Stimulated activated memory B cell treated with anti-CD40 and anti-IgM and Interleukin-4, amounts not matched to agents 10 μg/mL and 1 μg/mL and 100 μg/mL, for 72 hours (primary cell): ENCODE measurements at regions not wholly inside any gene's neighbourhood (a gene's known extent, or its start where the extent isn't known, plus 50 kb on each side); places are given as distances from the start of the nearest gene placed in this dataset.
"Not testable (repeated sequence)": the region's sequence is repeated elsewhere in the genome, so short reads cannot be mapped to it uniquely, and the experiment has no call there.

ENCODE experiments used
- ATAC-seq: fragments of 150-1000 bp; cut with Tn5 transposase; 2 replicates; pipeline ENCODE4 v1.10.0; 2021
- H3K27ac Mint-ChIP-seq: one replicate; pipeline ENCODE4 v1.8.0; 2022; ENCODE audit warnings: mild to moderate bottlenecking, mixed read lengths
- H3K27me3 Mint-ChIP-seq: one replicate; pipeline ENCODE4 v1.8.0; 2022; ENCODE audit warnings: mixed read lengths
- H3K36me3 Mint-ChIP-seq: one replicate; pipeline ENCODE4 v1.8.0; 2022; ENCODE audit warnings: mixed read lengths
- H3K4me1 Mint-ChIP-seq: one replicate; pipeline ENCODE4 v1.8.0; 2022; ENCODE audit warnings: mixed read lengths
- H3K4me3 Mint-ChIP-seq: one replicate; pipeline ENCODE4 v1.8.0; 2022; ENCODE audit warnings: mild to moderate bottlenecking, moderate library complexity, mixed read lengths
- H3K9me3 Mint-ChIP-seq: one replicate; pipeline ENCODE4 v1.8.0; 2022; ENCODE audit warnings: mixed read lengths

DNA sequence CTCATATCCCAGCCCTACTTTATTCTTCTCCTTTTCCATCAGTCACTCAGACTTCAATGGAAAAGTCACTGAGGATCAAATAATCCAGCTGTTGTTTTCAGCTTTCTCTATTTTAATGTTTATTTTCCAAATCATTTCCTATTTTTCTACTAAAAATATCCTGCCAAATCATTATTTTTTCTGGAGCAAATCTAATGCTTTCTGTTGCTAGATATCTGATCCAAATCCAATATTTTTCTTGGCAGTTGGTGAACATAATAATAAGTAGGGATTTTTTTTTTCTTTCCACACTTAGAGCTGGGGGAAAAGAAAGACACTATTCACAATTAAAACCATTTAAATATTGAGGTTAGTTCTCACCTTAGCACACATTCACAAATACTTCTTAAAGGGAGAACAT, 656.1 kb downstream of the DACH1 start:
- Mint-ChIP-seq H3K4me3 (no peak overlapping the region), H3K36me3 (no peaks in the 10 kb centered on the region), H3K27me3 (no peaks in the 10 kb centered on the region), H3K4me1 (no peaks in the 10 kb centered on the region), H3K27ac (no peak overlapping the region), H3K9me3 (peaks cover 7% of the 10 kb centered on the region)
- no peak for ATAC-seq

DNA sequence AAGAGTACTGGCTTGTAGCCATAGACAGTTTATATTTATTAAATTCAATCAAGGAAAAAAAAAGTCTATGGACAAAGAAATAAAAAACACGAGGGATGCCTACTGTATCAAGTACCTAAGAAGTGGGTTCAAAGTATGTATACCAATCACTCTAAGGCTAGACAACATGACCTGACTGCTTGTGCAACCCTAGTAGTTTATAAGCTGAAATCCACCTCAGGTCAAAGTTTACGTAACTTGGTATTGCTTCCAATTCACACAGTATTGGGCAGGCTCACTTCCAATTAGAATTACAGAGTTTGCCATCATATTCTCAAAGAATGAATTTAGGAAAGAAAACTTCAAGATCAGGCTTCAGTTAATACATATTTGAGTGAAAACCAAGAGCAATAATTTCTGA, 657.8 kb downstream of the DACH1 start:
- Mint-ChIP-seq H3K4me3 (no peak overlapping the region), H3K27me3 (no peaks in the 10 kb centered on the region), H3K9me3 (peaks cover 3% of the 10 kb centered on the region), H3K27ac (no peak overlapping the region), H3K36me3 (no peaks in the 10 kb centered on the region), H3K4me1 (no peaks in the 10 kb centered on the region)
- no peak for ATAC-seq

GRCh38 chr13:71184583-71184982, 682.4 kb downstream of the DACH1 start:
- peaks cover 11% of the 10 kb centered on the region for H3K9me3 Mint-ChIP-seq
- H3K27me3 Mint-ChIP-seq, H3K36me3 Mint-ChIP-seq, ATAC-seq, H3K27ac Mint-ChIP-seq, H3K4me3 Mint-ChIP-seq, H3K4me1 Mint-ChIP-seq: not testable (repeated sequence)

DNA sequence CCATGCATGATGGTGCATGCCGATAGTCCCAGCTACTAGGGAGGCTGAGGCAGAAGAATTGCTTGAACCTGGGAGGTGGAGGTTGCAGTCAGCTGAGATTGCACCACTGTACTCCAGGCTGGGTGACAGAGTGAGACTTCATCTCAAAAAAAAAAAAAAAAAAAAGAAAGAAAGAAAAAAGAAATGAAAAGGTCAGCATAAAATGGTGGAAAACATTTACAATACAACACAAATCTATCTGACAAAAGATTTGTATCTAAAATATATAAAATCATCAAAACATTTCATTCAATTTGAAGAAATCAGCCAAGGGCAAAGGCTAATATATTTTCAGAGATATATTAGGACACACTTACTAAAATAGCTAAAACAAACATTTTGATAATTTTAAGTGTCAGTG, 683.7 kb downstream of the DACH1 start:
- not testable (repeated sequence) for H3K27ac Mint-ChIP-seq, H3K4me3 Mint-ChIP-seq, H3K4me1 Mint-ChIP-seq, H3K27me3 Mint-ChIP-seq, ATAC-seq, H3K36me3 Mint-ChIP-seq
- peaks cover 11% of the 10 kb centered on the region for H3K9me3 Mint-ChIP-seq

DNA sequence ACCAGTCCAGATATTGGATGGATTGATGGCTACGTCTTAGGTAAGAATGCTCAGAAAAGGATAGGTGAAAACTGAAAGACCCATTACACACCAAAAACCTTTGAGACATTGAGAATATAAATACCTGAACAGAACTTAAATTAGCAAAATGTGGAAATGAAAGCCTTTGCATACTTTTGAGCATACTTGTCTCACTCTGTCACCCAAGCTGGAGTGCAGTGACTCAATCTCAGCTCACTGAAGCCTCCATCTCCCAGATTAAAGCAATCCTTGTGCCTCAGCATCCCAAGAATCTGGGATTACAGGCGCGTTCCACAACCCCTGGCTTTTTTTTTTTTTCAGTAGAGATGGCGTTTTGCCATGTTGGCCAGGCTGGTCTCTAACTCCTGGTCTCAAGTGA, 695.3 kb downstream of the DACH1 start:
- Mint-ChIP-seq H3K36me3 (no peaks in the 10 kb centered on the region), H3K27ac (no peak overlapping the region), H3K4me3 (no peak overlapping the region), H3K9me3 (peaks cover 3% of the 10 kb centered on the region), H3K4me1 (no peaks in the 10 kb centered on the region), H3K27me3 (no peaks in the 10 kb centered on the region)
- no peak for ATAC-seq

GRCh38 chr13:71169180-71169579, 697.8 kb downstream of the DACH1 start:
- H3K4me3 Mint-ChIP-seq, result no peak overlapping the region
- no peaks in the 10 kb centered on the region for H3K4me1 Mint-ChIP-seq
- H3K9me3 Mint-ChIP-seq, result peaks cover 3% of the 10 kb centered on the region
- H3K27me3 Mint-ChIP-seq, result no peaks in the 10 kb centered on the region
- H3K36me3 Mint-ChIP-seq, result no peaks in the 10 kb centered on the region
- H3K27ac Mint-ChIP-seq, result no peak overlapping the region
- no peak for ATAC-seq

DNA sequence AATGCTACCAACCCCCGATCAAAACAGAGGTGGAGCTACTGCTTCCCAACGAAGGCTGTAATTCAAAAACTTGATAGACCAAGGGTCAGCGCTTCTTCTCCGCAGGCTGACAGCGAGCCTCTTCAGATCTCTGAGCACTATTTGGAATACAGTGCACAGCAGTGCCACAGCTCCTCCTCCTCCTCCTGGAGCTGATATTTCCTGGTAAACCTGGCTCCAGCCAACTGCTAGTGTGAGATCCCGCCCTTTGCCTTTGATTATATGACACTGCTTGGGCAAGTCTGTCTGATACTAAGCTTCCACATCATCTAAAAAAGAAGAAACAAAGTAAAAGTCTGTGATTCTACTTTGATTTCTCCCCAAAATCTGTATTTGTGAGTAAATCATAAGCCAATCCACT, 710.5 kb downstream of the DACH1 start:
- no peak overlapping the region for H3K4me3 Mint-ChIP-seq
- H3K27ac Mint-ChIP-seq, result no peak overlapping the region
- H3K4me1 Mint-ChIP-seq, result no peaks in the 10 kb centered on the region
- no peaks in the 10 kb centered on the region for H3K27me3 Mint-ChIP-seq
- peaks cover 9% of the 10 kb centered on the region for H3K9me3 Mint-ChIP-seq
- no peaks in the 10 kb centered on the region for H3K36me3 Mint-ChIP-seq
- no peak for ATAC-seq

- peaks cover 9% of the 10 kb centered on the region for H3K9me3 Mint-ChIP-seq
- H3K27ac Mint-ChIP-seq, result no peak overlapping the region
- no peak overlapping the region for H3K4me3 Mint-ChIP-seq
- no peaks in the 10 kb centered on the region for H3K36me3 Mint-ChIP-seq
- H3K27me3 Mint-ChIP-seq, result no peaks in the 10 kb centered on the region
- no peak for ATAC-seq
- H3K4me1 Mint-ChIP-seq, result no peaks in the 10 kb centered on the region
Measured at GRCh38 chr13:71149498-71150363, 717.3 kb downstream of the DACH1 start.

GRCh38 chr13:71149046-71149445, 718.0 kb downstream of the DACH1 start:
- no peak overlapping the region for H3K27ac Mint-ChIP-seq
- no peak for ATAC-seq
- H3K27me3 Mint-ChIP-seq, result no peaks in the 10 kb centered on the region
- no peaks in the 10 kb centered on the region for H3K36me3 Mint-ChIP-seq
- peaks cover 9% of the 10 kb centered on the region for H3K9me3 Mint-ChIP-seq
- H3K4me1 Mint-ChIP-seq, result no peaks in the 10 kb centered on the region
- H3K4me3 Mint-ChIP-seq, result no peak overlapping the region

DNA sequence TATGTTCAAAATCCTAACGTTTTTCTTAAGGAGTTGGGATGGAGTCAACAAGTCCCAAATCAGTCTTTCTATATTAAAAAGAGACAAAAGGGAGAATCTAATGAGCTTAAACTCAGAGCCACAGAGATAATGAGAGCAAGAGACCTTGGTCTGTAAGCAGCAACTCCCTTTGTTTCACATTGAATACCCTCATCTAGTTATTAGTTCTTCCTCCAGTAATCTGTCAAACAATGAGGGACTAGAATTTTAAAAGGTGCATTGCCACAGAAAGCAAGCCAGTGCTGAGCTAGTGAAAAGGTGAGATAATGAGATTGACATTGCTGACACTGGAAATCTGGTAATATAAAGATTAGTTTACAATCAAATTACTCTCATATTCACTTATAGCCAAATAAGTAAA, 718.6 kb downstream of the DACH1 start:
- no peaks in the 10 kb centered on the region for H3K4me1 Mint-ChIP-seq
- H3K4me3 Mint-ChIP-seq, result no peak overlapping the region
- H3K9me3 Mint-ChIP-seq, result peaks cover 9% of the 10 kb centered on the region
- no peak for ATAC-seq
- no peak overlapping the region for H3K27ac Mint-ChIP-seq
- no peaks in the 10 kb centered on the region for H3K36me3 Mint-ChIP-seq
- H3K27me3 Mint-ChIP-seq, result no peaks in the 10 kb centered on the region

- H3K27ac Mint-ChIP-seq, result no peak overlapping the region
- no peak for ATAC-seq
- H3K36me3 Mint-ChIP-seq, result no peaks in the 10 kb centered on the region
- H3K27me3 Mint-ChIP-seq, result no peaks in the 10 kb centered on the region
- no peaks in the 10 kb centered on the region for H3K4me1 Mint-ChIP-seq
- H3K9me3 Mint-ChIP-seq, result peaks cover 5% of the 10 kb centered on the region
- H3K4me3 Mint-ChIP-seq, result no peak overlapping the region
Measured at GRCh38 chr13:71144883-71145282, 722.1 kb downstream of the DACH1 start.

DNA sequence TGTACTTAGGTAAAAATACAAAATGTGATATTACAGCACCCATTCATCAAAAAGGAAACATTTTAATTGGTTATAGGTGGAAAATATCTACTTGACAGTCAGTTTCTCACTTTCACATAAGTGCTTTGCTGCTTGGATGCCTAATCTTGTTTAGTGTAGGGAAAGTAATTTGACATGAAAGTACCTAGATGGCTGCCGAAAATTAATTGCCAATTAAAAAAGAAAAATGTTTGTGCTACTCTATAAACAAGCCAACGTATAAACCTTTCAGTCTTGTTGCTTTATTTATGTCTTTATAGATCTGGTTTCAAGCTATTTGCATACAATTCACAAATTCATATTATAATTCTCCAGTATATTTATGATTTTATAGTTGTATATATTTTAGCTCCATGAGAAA, 729.9 kb downstream of the DACH1 start:
- no peak for ATAC-seq
- Mint-ChIP-seq H3K27ac (no peak overlapping the region), H3K4me1 (no peaks in the 10 kb centered on the region), H3K27me3 (no peaks in the 10 kb centered on the region), H3K4me3 (no peak overlapping the region), H3K36me3 (no peaks in the 10 kb centered on the region), H3K9me3 (peaks cover 4% of the 10 kb centered on the region)

- no peaks in the 10 kb centered on the region for H3K27me3 Mint-ChIP-seq
- H3K36me3 Mint-ChIP-seq, result no peaks in the 10 kb centered on the region
- peaks cover 6% of the 10 kb centered on the region for H3K9me3 Mint-ChIP-seq
- no peak for ATAC-seq
- H3K4me1 Mint-ChIP-seq, result no peaks in the 10 kb centered on the region
- no peak overlapping the region for H3K4me3 Mint-ChIP-seq
- no peak overlapping the region for H3K27ac Mint-ChIP-seq
Measured at GRCh38 chr13:71124230-71124629, 742.8 kb downstream of the DACH1 start.

DNA sequence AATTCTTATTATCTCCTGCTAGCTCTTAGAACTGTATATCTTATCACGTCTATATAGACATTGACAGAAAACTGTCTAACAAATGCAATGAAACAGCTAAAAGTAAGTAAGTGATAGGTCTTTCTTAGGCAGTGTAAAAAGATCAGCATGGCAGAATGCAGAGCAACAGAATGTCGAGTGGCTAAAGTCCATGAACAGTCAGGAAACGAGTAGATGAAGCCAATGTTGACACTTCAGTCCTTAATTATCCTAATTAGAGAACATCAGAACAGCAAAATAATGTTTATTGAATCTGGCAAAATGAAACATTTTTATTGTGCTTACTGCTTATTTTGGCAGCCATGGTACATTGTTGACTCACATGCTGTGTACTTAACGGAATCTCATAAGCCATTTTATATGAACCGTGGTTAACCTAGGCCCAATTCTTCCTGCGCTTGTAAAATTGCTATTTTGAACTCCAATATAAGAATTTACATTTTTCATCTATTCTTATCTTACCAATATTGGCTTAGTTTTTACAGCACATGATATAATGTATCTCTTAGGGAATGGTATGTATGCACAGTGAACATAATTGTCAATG, 748.1 kb downstream of the DACH1 start:
- no peaks in the 10 kb centered on the region for H3K27me3 Mint-ChIP-seq

GRCh38 chr13:71117920-71118319, 749.1 kb downstream of the DACH1 start:
- Mint-ChIP-seq H3K9me3 (no peaks in the 10 kb centered on the region), H3K4me1 (no peaks in the 10 kb centered on the region), H3K4me3 (no peak overlapping the region), H3K36me3 (no peaks in the 10 kb centered on the region), H3K27me3 (no peaks in the 10 kb centered on the region), H3K27ac (no peak overlapping the region)
- ATAC-seq, result no peak

More for the DNA sequence above, 748.1 kb downstream of the DACH1 start:
- no peaks in the 10 kb centered on the region for H3K4me1 Mint-ChIP-seq
- no peak overlapping the region for H3K27ac Mint-ChIP-seq
- no peak overlapping the region for H3K4me3 Mint-ChIP-seq
- no peaks in the 10 kb centered on the region for H3K9me3 Mint-ChIP-seq
- no peaks in the 10 kb centered on the region for H3K36me3 Mint-ChIP-seq
- no peak for ATAC-seq

DNA sequence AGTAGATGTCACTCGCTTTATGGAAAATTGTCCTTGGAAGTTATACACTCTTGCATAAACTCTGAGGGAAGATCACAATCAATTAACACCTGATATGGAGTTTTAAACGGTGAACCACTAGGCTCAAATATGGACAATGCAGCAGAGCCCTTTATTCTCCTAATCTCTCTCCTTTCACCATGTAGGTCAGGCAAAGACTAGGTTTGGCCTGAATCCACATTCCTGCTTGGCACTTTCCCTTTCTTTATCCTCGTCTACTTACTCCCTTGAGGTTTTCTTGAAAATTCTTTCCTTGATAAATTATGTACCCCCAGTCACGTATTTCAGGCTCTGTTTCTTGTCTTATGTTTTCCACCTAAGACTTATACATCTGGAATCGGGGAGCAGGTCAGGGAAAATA, 751.7 kb downstream of the DACH1 start:
- no peaks in the 10 kb centered on the region for H3K36me3 Mint-ChIP-seq
- H3K27me3 Mint-ChIP-seq, result no peaks in the 10 kb centered on the region
- ATAC-seq, result no peak
- no peak overlapping the region for H3K4me3 Mint-ChIP-seq
- H3K9me3 Mint-ChIP-seq, result peaks cover 9% of the 10 kb centered on the region
- no peaks in the 10 kb centered on the region for H3K4me1 Mint-ChIP-seq
- H3K27ac Mint-ChIP-seq, result no peak overlapping the region
